HFFc6 (cell line): ENCODE measurements at regions not wholly inside any gene's neighbourhood (a gene's known extent, or its start where the extent isn't known, plus 50 kb on each side); places are given as distances from the start of the nearest gene placed in this dataset.

Experiments
- DNase-seq: peaks from one replicate; pipeline ENCODE4 v3.0.0-alpha.2; 2018
- H3K27ac Mint-ChIP-seq: 2 replicates; pipeline ENCODE4 v1.8.0; 2020; ENCODE audit warnings: mild to moderate bottlenecking, mixed read lengths
- H3K27me3 Mint-ChIP-seq: 2 replicates; pipeline ENCODE4 v1.8.0; 2021; ENCODE audit warnings: mild to moderate bottlenecking, moderate library complexity, mixed read lengths; ENCODE audit not compliant: insufficient read depth
- H3K36me3 Mint-ChIP-seq: 2 replicates; pipeline ENCODE4 v1.8.0; 2021; ENCODE audit warnings: low read depth, mixed read lengths
- H3K4me1 Mint-ChIP-seq: 2 replicates; pipeline ENCODE4 v1.8.0; 2020; ENCODE audit warnings: low read depth, mixed read lengths
- H3K4me3 Mint-ChIP-seq: 2 replicates; pipeline ENCODE4 v1.8.0; 2020; ENCODE audit warnings: mild to moderate bottlenecking, moderate library complexity, mixed read lengths
- H3K9me3 Mint-ChIP-seq: 2 replicates; pipeline ENCODE4 v1.8.0; 2020; ENCODE audit warnings: mild to moderate bottlenecking, mixed read lengths
- TF ChIP-seq, protein P1 (sequence below): fragments of 200-600 bp; sonication (generic); IDR thresholded peaks from 2 replicates; pipeline ENCODE4 v1.5.0; 2021; ENCODE audit warnings: antibody characterized with exemption, mild to moderate bottlenecking

DNA sequence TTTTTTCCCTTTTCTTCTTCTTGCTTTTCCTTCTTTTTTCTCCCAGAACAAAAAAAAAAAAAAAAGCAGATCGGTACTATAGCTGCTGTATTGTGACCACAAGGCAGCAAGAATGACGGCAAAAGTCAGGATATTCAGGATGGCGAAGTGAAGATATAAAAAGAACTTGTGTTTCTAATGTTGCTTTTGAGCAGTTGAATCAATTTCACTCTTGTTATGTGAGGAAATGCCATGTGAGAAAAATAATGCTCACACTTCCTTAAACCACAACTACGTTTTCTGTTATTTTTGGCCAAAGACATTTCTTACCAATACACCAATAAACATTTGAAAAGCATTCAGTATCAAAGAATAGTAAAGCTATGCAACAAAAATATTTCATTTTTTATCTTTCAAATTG, 510.5 kb downstream of the HACE1 start:
- Mint-ChIP-seq H3K9me3 (peaks cover 42% of the 10 kb centered on the region), H3K4me1 (no peaks in the 10 kb centered on the region), H3K36me3 (no peaks in the 10 kb centered on the region), H3K27me3 (no peaks in the 10 kb centered on the region), H3K27ac (no peak overlapping the region), H3K4me3 (no peak overlapping the region)
- TF ChIP-seq, protein P1, sequence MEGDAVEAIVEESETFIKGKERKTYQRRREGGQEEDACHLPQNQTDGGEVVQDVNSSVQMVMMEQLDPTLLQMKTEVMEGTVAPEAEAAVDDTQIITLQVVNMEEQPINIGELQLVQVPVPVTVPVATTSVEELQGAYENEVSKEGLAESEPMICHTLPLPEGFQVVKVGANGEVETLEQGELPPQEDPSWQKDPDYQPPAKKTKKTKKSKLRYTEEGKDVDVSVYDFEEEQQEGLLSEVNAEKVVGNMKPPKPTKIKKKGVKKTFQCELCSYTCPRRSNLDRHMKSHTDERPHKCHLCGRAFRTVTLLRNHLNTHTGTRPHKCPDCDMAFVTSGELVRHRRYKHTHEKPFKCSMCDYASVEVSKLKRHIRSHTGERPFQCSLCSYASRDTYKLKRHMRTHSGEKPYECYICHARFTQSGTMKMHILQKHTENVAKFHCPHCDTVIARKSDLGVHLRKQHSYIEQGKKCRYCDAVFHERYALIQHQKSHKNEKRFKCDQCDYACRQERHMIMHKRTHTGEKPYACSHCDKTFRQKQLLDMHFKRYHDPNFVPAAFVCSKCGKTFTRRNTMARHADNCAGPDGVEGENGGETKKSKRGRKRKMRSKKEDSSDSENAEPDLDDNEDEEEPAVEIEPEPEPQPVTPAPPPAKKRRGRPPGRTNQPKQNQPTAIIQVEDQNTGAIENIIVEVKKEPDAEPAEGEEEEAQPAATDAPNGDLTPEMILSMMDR: no peak
- DNase-seq: no peak

DNA sequence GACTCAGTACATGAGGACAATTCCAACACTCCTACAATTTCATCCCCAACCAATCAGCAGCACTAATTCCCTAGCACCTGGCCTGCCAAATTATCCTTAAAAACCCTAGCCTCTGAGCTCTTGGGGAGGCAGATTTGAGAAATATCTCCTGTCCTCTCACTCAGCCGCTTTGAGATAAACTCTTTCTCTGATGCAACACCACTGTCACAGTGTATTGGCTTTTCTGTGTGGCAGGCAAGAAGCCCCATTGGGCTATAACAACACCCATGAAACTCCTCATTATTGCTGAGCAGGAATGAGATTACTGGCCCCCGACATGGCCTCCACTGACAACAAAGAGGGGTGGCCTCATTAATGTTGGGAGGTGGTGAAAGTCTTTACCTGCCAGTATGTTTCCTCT, 515.5 kb downstream of the HACE1 start:
- H3K9me3 Mint-ChIP-seq: peaks cover 36% of the 10 kb centered on the region
- no peaks in the 10 kb centered on the region for H3K4me1 Mint-ChIP-seq
- DNase-seq: no peak
- H3K27me3 Mint-ChIP-seq: no peaks in the 10 kb centered on the region
- H3K36me3 Mint-ChIP-seq: no peaks in the 10 kb centered on the region
- H3K27ac Mint-ChIP-seq: no peak overlapping the region
- H3K4me3 Mint-ChIP-seq: no peak overlapping the region
- TF ChIP-seq, protein P1: no peak

DNA sequence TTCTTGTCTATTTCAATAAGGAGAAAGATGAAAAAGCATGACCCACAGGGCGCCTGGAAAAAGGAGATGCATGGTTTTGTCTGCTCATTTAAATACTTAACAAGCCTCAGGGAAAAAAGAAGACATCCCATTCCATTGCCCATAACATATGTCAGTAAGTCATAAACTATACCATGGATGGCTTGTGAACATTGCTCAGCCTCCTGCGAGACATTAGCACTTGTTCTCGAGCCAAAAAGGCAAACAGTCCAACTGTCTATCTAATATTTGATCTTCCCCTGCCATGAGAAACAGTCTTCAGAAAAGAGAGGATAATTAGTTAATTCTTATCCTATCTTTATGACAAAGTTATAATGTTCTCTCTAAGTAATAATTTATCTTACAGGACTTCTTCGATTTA, 527.4 kb downstream of the HACE1 start:
- TF ChIP-seq, protein P1: no peak
- no peak for DNase-seq
- Mint-ChIP-seq H3K27me3 (0 out of 2 replicates have a peak, but pooled peaks cover 2% of the 10 kb centered on the region), H3K27ac (no peak overlapping the region), H3K9me3 (peaks cover 24% of the 10 kb centered on the region), H3K4me1 (no peaks in the 10 kb centered on the region), H3K4me3 (no peak overlapping the region), H3K36me3 (no peaks in the 10 kb centered on the region)

DNA sequence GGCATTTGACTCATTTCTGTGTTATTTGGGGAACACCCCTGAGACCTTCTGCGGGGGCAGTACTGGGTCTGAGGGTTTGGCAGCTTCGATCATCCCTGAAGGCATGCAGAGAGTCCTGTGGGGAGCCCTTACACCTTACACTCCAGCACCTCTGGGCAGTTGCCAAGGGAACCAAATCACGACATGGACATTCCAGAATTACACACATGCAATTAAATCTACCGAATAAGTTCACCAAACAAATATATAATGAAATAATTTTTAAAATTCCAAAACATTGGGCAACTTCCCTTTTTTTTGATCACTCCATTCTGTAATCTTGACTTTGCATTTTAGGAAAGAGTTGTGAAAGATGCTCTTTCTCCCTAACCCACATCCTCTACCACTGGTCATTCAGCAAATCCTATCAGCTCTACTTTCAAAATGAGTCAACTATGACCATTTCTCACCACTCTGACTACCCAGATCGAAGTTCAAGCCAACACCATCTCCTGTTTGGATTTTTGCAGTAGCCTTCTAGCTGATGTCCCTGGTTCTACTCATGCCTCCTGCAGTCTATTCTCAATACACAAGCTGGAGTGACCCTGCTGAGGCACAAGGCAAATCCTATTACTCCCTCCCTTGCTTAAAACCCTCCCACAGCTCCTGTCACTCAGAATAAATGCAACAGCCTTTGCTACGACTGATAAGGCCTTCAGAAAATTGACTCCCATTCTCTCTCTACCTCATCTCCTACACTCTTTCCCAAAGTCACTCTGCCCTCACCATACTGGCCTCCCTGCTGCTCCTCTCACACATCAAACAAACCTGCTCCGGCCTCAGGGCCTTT, 533.3 kb downstream of the HACE1 start:
- DNase-seq: peak; percentile 1
- Mint-ChIP-seq H3K9me3 (peaks cover 13% of the 10 kb centered on the region), H3K27me3 (no peaks in the 10 kb centered on the region), H3K27ac (no peak overlapping the region), H3K4me3 (no peak overlapping the region), H3K4me1 (no peaks in the 10 kb centered on the region; the same call in 1 of the 2 replicates), H3K36me3 (no peaks in the 10 kb centered on the region)
- TF ChIP-seq, protein P1: no peak

DNA sequence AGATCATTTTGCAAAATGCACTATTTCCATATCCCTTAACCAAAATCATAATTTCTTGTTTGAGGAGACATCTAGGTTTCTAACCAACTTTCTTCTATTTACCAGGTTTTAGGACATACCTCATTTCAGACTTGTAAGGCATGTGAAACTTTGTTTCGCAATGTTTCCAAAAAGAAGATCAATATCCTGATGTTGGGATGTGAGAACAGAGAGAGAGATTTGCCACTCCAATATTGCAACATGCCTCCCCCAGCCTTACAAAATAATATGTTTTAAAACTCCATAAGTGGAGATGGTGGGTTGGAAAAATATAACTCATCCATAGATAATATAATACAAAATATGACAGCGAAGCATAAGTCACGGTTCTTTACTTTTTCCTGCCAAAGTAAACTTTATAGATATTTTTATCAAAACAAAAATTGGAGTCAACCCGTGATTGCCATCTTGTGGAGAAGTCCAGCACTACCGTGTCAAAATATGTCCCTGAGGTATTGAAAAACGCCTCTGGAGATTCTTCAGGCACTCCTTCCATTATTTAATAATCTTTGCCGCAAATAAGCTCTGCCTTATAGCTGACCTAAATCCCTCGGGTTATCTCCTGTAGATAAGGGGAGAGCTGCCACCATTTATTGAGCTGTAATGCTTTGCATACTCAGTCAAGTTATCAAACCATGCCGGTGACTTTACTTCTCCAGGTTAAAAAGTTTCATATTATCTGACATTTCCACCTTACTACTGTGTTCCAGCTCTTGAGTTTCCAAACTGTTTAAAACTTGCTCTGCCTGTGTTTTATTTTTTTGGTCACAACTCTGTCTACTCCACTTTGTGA, 534.2 kb downstream of the HACE1 start:
- Mint-ChIP-seq H3K27ac (no peak overlapping the region), H3K4me3 (no peak overlapping the region), H3K9me3 (peaks cover 15% of the 10 kb centered on the region), H3K36me3 (no peaks in the 10 kb centered on the region), H3K4me1 (no peaks in the 10 kb centered on the region; the same call in 1 of the 2 replicates), H3K27me3 (no peaks in the 10 kb centered on the region)
- peak; percentile 1 for DNase-seq
- TF ChIP-seq, protein P1: peak; percentile 69
